OCI-LY7 (cell line): ENCODE measurements at regions not wholly inside any gene's neighbourhood (a gene's known extent, or its start where the extent isn't known, plus 50 kb on each side); places are given as distances from the start of the nearest gene placed in this dataset.

Experiments used
- BruUV-seq: library from RNA; stranded (reverse); fragments of 400-500 nt; replicated peaks from 2 replicates; lab custom pipeline; 2021; lab: Mats Ljungman, UMichigan
- CTCF ChIA-PET: fragments of 300-600 bp; sonication (Branson Sonifier 250); formaldehyde crosslinking; loops from one replicate; lab custom pipeline; 2022; ENCODE audit warnings: antibody characterized with exemption; ENCODE audit not compliant: unreplicated experiment; lab: Charles Lee
- POLR2A ChIA-PET: fragments of 300-600 bp; sonication (Branson Sonifier 250); formaldehyde crosslinking; loops from one replicate; lab custom pipeline; 2022; ENCODE audit warnings: antibody characterized with exemption; lab: Charles Lee
- DNase-seq: peaks from one replicate; pipeline ENCODE4 v3.0.0-alpha.2; 2015; ENCODE audit warnings: low spot score
- H2AFZ ChIP-seq: fragments of 200-600 bp; sonication (generic), shearing (Covaris generic); 2 replicates; pipeline ENCODE4 v1.6.1; 2014; ENCODE audit warnings: mild to moderate bottlenecking, antibody characterized with exemption, low read length, moderate library complexity
- H3K27ac ChIP-seq: fragments of 200-600 bp; sonication (generic); 2 replicates; pipeline ENCODE4 v1.5.1; 2014; ENCODE audit warnings: mixed run types, low read depth, mild to moderate bottlenecking, moderate library complexity, low read length, inconsistent platforms; ENCODE audit not compliant: poor library complexity, severe bottlenecking
- H3K36me3 ChIP-seq: fragments of 200-600 bp; sonication (generic); 2 replicates; pipeline ENCODE4 v1.6.1; 2014; ENCODE audit warnings: mild to moderate bottlenecking, antibody characterized with exemption, low read length, moderate library complexity, mixed read lengths; ENCODE audit not compliant: insufficient read depth
- H3K4me1 ChIP-seq: fragments of 200-600 bp; sonication (generic); 2 replicates; pipeline ENCODE4 v1.5.1; 2014; ENCODE audit warnings: mild to moderate bottlenecking, low read length; ENCODE audit not compliant: insufficient read depth, poor library complexity, severe bottlenecking
- H3K4me2 ChIP-seq: fragments of 200-600 bp; sonication (generic); 2 replicates; pipeline ENCODE4 v1.6.1; 2014; ENCODE audit warnings: mild to moderate bottlenecking, low read length
- H3K4me3 ChIP-seq: fragments of 200-600 bp; sonication (generic); 2 replicates; pipeline ENCODE4 v1.5.1; 2014; ENCODE audit warnings: mild to moderate bottlenecking, low read depth, low read length; ENCODE audit not compliant: poor library complexity, severe bottlenecking
- H3K79me2 ChIP-seq: fragments of 200-600 bp; sonication (generic); 2 replicates; pipeline ENCODE4 v1.6.1; 2016; ENCODE audit warnings: low read depth, mild to moderate bottlenecking, low read length, moderate library complexity, mixed read lengths; ENCODE audit not compliant: insufficient read depth
- H3K9me2 ChIP-seq: fragments of 200-600 bp; sonication (generic); 2 replicates; pipeline ENCODE4 v1.6.1; 2016; ENCODE audit warnings: mild to moderate bottlenecking, low read length, mixed read lengths; ENCODE audit not compliant: insufficient read depth
- H3K9me3 ChIP-seq: fragments of 200-600 bp; sonication (generic); 2 replicates; pipeline ENCODE4 v1.6.1; 2014; ENCODE audit warnings: mild to moderate bottlenecking, mixed run types, low read length, mixed read lengths
- H4K20me1 ChIP-seq: fragments of 200-600 bp; sonication (generic); 2 replicates; pipeline ENCODE4 v1.6.1; 2014; ENCODE audit warnings: mild to moderate bottlenecking, antibody characterized with exemption, low read length, moderate library complexity, mixed read lengths; ENCODE audit not compliant: insufficient read depth
- CTCF ChIP-seq: fragments of 200-600 bp; sonication (generic); conservative IDR thresholded peaks from 2 replicates; pipeline ENCODE4 v1.5.1; 2014; ENCODE audit warnings: mild to moderate bottlenecking, antibody characterized with exemption, low read length, moderate library complexity, mixed read lengths
- EZH2phosphoT487 ChIP-seq: fragments of 200-600 bp; sonication (generic); IDR thresholded peaks from 2 replicates; pipeline ENCODE4 v1.6.1; 2018; ENCODE audit warnings: low read depth, borderline replicate concordance, mild to moderate bottlenecking, mixed run types, antibody characterized with exemption, low read length, moderate library complexity, mixed read lengths
- intact Hi-C: fragments of 100-400 bp; cut with micrococcal nuclease; formaldehyde crosslinking; loops from one replicate; pipeline ENCODE4 v1.10.0; 2022; ENCODE audit not compliant: unreplicated experiment

GRCh38 chr10:62511238-62511637 is 137.1 kb downstream of the ZNF365 start:
- no peak overlapping the region for H3K27ac ChIP-seq
- no peaks in the 10 kb centered on the region for H3K79me2 ChIP-seq
- no TSS peak for BruUV-seq
- TF ChIP-seq CTCF (no peak), EZH2phosphoT487 (no peak)
- no peaks in the 10 kb centered on the region for H3K9me2 ChIP-seq
- intact Hi-C loops: no loop called here
- ChIA-PET POLR2A (no interaction called here), CTCF (no interaction called here)
- H3K36me3 ChIP-seq: no peaks in the 10 kb centered on the region
- no peak overlapping the region for H3K4me2 ChIP-seq
- no peaks in the 10 kb centered on the region for H4K20me1 ChIP-seq
- H3K9me3 ChIP-seq: no peaks in the 10 kb centered on the region
- no peak for DNase-seq
- H2AFZ ChIP-seq: no peak overlapping the region
- H3K4me3 ChIP-seq: no peak overlapping the region
- H3K4me1 ChIP-seq: peaks cover 7% of the 10 kb centered on the region

- no peak for DNase-seq
- Histone ChIP-seq H3K9me3 (no peaks in the 10 kb centered on the region), H3K79me2 (no peaks in the 10 kb centered on the region), H3K36me3 (no peaks in the 10 kb centered on the region), H4K20me1 (no peaks in the 10 kb centered on the region), H3K27ac (no peak overlapping the region), H3K4me3 (no peak overlapping the region), H3K4me1 (peaks cover 3% of the 10 kb centered on the region), H3K4me2 (no peak overlapping the region), H2AFZ (no peak overlapping the region), H3K9me2 (no peaks in the 10 kb centered on the region)
- ChIA-PET CTCF (no interaction called here), POLR2A (interaction anchor here (0.9 kb wide), 1 partner anchor 35 kb away, joined by 4 read pairs; no protein-coding TSS in a partner anchor)
- intact Hi-C loops: no loop called here
- TF ChIP-seq EZH2phosphoT487 (no peak), CTCF (no peak)
- no TSS peak for BruUV-seq
These were observed 137.5 kb downstream of the ZNF365 start for GRCh38 chr10:62511656-62512055.

GRCh38 chr10:62512732-62513475 is 138.7 kb downstream of the ZNF365 start:
- Histone ChIP-seq H3K27ac (no peak overlapping the region), H2AFZ (no peak overlapping the region), H3K9me3 (no peaks in the 10 kb centered on the region), H3K36me3 (no peaks in the 10 kb centered on the region), H4K20me1 (no peaks in the 10 kb centered on the region), H3K4me1 (no peaks in the 10 kb centered on the region), H3K4me2 (no peak overlapping the region), H3K4me3 (no peak overlapping the region), H3K79me2 (no peaks in the 10 kb centered on the region), H3K9me2 (no peaks in the 10 kb centered on the region)
- TF ChIP-seq CTCF (no peak), EZH2phosphoT487 (no peak)
- no peak for DNase-seq
- CTCF ChIA-PET: no interaction called here
- POLR2A ChIA-PET: interaction anchor here (0.6 kb wide), 1 partner anchor 58 kb away, joined by 3 read pairs; no protein-coding TSS in a partner anchor
- BruUV-seq: no TSS peak
- intact Hi-C loops: no loop called here
